ENCODE measurements at regions not wholly inside any gene's neighbourhood (a gene's known extent, or its start where the extent isn't known, plus 50 kb on each side); places are given as distances from the start of the nearest gene placed in this dataset.

DNA sequence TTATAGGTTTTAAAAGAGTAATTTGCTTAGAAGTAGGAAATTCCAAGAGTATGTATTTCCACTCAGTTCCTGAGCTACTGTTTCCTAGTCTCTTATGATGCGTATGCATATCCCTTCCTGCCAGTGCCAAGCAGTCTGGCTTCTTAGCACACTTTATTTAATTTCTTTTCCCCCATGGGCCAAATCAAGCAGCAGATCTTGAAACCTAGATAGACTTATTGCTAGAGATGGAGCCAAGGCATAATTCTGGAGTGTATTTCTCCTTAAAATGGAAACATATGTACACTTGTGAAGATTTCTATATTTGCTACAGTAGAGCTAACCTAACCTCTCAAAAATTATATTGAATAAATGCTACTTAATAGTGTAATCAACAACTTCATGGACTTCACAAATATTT lies 2337.6 kb downstream of the PCDH7 start:
- no peak overlapping the region for H3K27ac Mint-ChIP-seq
- H3K4me1 Mint-ChIP-seq, result no peaks in the 10 kb centered on the region
- DNase-seq, result no peak
- intact Hi-C loops (cut with micrococcal nuclease), result no loop called here
- H3K27me3 Mint-ChIP-seq, result no peaks in the 10 kb centered on the region
- no peaks in the 10 kb centered on the region for H3K9me3 Mint-ChIP-seq
- H3K36me3 Mint-ChIP-seq (ENCODE audit: low read depth), result no peaks in the 10 kb centered on the region
- no peak overlapping the region for H3K4me3 Mint-ChIP-seq

DNA sequence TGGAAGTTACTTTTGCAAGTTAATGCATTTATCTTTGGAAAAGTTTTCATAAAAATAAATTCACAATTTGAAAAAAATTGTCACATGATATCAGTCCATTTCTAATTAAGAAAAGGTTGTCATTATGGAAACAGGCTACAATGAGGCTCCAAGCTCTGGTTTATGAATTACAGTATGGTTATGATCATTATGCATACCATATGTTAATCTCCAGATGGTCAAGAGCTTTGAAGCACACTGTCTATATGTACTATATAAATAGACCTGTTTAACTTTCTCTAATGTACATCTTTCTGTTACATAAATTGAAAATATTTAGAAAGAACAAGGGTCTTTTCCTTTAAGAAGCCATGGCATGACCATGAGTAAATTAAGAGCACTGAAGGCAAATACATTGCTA lies 2338.8 kb downstream of the PCDH7 start:
- Mint-ChIP-seq H3K27me3 (no peaks in the 10 kb centered on the region), H3K36me3 (ENCODE audit: low read depth) (no peaks in the 10 kb centered on the region), H3K27ac (no peak overlapping the region), H3K9me3 (no peaks in the 10 kb centered on the region), H3K4me1 (no peaks in the 10 kb centered on the region), H3K4me3 (no peak overlapping the region)
- intact Hi-C loops (cut with micrococcal nuclease), result no loop called here
- no peak for DNase-seq

DNA sequence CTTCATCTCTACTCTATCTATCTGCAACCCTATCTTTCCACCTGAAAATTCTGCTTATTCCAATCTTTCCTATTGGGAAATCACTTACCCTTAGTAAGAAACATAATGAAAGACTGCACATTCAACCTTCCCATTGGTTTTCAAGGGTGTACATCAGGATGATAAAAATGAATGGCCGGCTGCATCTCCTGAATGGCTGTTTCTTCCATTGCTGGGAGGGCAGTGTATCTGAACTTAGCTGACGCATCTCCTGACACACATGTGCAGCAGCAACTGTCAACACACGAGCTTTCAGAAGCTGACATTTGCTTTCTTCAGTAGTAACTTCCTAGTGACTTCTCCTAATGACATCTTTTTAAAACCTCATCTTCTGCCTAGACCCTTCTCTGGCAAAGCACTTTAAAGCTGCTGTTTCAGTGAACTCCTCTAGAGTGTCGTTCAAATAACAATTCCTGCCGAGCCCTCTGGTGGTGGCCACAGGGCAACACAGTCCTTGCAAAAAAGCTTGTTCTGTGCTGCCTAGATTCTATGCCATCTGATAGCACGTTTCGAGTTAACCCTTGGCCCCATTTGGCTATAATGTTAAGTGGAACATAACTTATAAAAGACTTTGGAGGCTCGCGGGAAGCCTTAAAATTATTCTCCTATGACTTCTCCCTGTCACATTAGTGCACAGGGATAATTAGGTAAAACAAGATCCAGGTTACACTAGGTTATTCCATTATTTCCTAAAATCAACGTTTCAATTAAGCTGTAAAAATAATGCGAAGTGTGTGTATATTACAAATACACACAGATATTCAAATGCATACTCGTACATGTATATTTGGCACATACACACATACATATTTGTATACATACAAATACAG lies 2340.7 kb downstream of the PCDH7 start:
- no peak overlapping the region for H3K4me3 Mint-ChIP-seq
- no peak for DNase-seq
- H3K9me3 Mint-ChIP-seq, result no peaks in the 10 kb centered on the region

DNA sequence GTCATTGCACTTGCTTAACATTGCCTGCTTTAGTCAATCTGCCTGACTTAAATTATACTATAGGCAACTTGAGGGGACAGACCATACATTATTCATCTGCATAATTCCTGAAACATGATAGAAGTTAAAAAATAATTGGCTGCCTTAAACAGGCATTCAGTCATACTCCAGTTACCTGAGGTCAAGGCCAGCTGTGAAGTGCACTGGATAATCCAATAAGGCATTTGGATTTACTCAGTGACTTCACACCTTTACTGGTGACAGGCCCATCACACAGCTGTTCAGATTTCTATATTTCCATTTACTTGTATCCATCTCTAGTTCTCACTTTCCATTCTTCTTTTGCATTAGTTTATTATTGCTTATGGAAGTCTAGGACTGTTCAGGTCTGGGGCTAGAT lies 2341.6 kb downstream of the PCDH7 start:
- no peaks in the 10 kb centered on the region for H3K36me3 Mint-ChIP-seq (ENCODE audit: low read depth)
- H3K27ac Mint-ChIP-seq, result no peak overlapping the region
- H3K4me3 Mint-ChIP-seq, result no peak overlapping the region
- no peak for DNase-seq
- H3K27me3 Mint-ChIP-seq, result no peaks in the 10 kb centered on the region
- H3K4me1 Mint-ChIP-seq, result no peaks in the 10 kb centered on the region
- no peaks in the 10 kb centered on the region for H3K9me3 Mint-ChIP-seq
- intact Hi-C loops (cut with micrococcal nuclease), result no loop called here

More for the DNA sequence above, 2340.7 kb downstream of the PCDH7 start:
- Mint-ChIP-seq H3K4me1 (no peaks in the 10 kb centered on the region), H3K27me3 (no peaks in the 10 kb centered on the region), H3K27ac (no peak overlapping the region), H3K36me3 (ENCODE audit: low read depth) (no peaks in the 10 kb centered on the region)
- intact Hi-C loops (cut with micrococcal nuclease), result no loop called here

DNA sequence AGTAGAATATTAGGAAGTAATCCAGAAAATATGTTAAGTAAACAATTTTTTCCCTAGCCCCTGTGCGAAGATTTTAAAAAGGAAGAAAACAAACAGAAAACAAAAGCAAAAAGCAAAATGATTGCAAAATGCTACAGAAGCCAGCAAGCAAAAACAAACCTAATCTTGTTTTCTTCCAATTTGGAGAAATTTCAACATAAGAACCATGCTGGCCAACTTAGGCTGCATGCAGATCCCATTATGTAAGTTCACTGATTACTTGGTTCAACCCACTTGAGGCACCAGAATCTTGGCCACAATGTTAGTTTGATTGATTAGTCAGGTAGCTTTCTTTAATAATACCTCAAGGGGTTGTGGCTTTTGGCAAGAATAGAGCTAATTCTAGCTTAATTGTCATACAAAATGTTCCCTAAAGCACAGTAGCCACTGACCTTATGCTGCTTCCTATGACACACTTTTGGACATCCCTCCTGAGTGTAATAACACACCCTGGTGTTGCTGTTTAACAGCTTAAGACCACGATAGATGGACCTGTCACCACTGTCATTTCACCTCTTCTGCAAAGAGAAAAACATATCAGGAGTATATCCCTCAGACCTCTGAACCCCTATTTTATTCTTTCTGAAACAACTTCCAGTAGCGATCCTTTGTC lies 2342.1 kb downstream of the PCDH7 start:
- Mint-ChIP-seq H3K27ac (no peak overlapping the region), H3K36me3 (ENCODE audit: low read depth) (no peaks in the 10 kb centered on the region), H3K4me3 (no peak overlapping the region), H3K4me1 (no peaks in the 10 kb centered on the region), H3K9me3 (no peaks in the 10 kb centered on the region), H3K27me3 (no peaks in the 10 kb centered on the region)
- intact Hi-C loops (cut with micrococcal nuclease), result no loop called here
- no peak for DNase-seq

DNA sequence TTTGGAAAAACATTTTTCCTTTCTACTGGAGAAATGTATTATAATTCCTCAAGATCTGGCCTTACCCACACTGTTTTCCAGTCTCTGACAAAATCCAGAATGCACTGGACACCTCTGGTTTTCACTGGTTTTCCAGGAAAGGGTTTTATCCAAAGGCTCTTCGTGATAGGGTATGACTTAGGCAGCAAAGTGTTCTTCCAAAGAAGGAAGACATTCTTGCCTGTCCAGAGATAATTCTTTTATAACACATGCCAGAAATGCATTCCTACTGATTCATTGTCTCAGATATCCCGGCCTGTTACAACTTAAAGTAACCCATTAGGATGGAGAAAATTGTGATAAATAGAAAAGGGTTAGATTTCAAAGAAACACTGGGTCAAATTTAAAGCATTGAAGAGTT lies 2343.1 kb downstream of the PCDH7 start:
- Mint-ChIP-seq H3K36me3 (ENCODE audit: low read depth) (no peaks in the 10 kb centered on the region), H3K27me3 (no peaks in the 10 kb centered on the region), H3K9me3 (no peaks in the 10 kb centered on the region), H3K4me1 (no peaks in the 10 kb centered on the region), H3K4me3 (no peak overlapping the region), H3K27ac (no peak overlapping the region)
- DNase-seq, result no peak
- intact Hi-C loops (cut with micrococcal nuclease), result no loop called here

DNA sequence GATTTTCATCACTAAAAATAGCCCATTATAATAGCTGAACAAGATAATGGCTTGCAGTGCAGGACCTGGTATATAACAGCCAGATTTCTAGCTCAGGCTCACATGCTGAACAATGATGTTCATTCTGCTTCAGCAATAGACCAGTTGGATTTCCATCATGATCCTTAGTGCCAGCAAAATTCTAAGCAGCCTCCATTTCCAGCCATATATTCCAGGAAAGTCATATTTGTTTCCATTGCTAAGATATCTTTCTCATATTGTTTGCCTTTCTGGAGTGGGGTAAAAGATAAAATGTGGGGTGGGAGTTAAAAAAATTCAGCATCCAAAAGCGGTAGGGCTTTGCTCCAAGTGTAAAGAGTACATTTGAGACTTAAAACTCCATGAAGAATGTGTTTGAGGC lies 2344.1 kb downstream of the PCDH7 start:
- Mint-ChIP-seq H3K4me3 (no peak overlapping the region), H3K36me3 (ENCODE audit: low read depth) (no peaks in the 10 kb centered on the region), H3K9me3 (no peaks in the 10 kb centered on the region), H3K27me3 (no peaks in the 10 kb centered on the region), H3K4me1 (no peaks in the 10 kb centered on the region), H3K27ac (no peak overlapping the region)
- no peak for DNase-seq
- intact Hi-C loops (cut with micrococcal nuclease), result no loop called here

DNA sequence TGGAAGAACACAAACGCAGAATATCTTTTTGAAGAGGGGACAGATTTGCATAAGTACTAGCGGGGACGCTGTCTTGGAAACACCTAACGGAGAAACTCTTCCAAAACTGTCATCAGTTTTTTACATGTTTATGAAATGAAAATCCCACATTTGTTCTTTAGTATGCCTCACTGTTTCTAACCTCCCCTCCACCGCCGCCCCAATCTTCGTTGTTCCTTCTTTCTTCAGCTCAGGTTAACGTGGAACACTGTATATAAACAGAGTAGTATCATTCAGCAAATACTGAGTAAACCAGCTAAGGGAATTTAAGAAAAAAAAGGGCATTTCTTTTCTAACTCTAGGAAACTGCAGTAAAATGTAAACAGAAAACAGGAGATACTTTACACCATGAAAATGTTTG lies 2345.6 kb downstream of the PCDH7 start:
- intact Hi-C loops (cut with micrococcal nuclease), result no loop called here
- Mint-ChIP-seq H3K36me3 (ENCODE audit: low read depth) (no peaks in the 10 kb centered on the region), H3K4me3 (no peak overlapping the region), H3K27me3 (no peaks in the 10 kb centered on the region), H3K9me3 (no peaks in the 10 kb centered on the region), H3K4me1 (no peaks in the 10 kb centered on the region), H3K27ac (no peak overlapping the region)
- no peak for DNase-seq

DNA sequence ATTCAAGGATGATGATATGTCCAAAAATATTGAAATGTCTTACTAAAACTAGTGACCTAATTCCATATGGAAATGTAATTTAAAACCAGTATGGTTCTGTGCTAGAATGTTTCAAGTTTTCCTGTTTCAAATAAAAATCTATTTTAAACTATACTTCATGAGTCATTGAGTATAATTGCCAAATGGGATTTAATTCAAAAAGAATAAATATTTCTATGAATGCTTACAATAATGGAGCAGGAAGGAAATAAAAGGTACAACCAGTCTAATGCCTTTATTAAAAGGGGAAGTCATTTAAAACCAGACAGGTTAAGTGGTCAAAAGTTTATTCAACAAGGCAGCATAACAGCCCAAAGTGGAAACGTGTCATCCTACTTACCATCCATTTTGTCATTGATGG lies 2347.1 kb downstream of the PCDH7 start:
- H3K4me3 Mint-ChIP-seq, result no peak overlapping the region
- H3K9me3 Mint-ChIP-seq, result no peaks in the 10 kb centered on the region
- no peak for DNase-seq
- no peaks in the 10 kb centered on the region for H3K36me3 Mint-ChIP-seq (ENCODE audit: low read depth)
- H3K27ac Mint-ChIP-seq, result no peak overlapping the region
- no peaks in the 10 kb centered on the region for H3K4me1 Mint-ChIP-seq
- H3K27me3 Mint-ChIP-seq, result no peaks in the 10 kb centered on the region
- intact Hi-C loops (cut with micrococcal nuclease), result no loop called here

DNA sequence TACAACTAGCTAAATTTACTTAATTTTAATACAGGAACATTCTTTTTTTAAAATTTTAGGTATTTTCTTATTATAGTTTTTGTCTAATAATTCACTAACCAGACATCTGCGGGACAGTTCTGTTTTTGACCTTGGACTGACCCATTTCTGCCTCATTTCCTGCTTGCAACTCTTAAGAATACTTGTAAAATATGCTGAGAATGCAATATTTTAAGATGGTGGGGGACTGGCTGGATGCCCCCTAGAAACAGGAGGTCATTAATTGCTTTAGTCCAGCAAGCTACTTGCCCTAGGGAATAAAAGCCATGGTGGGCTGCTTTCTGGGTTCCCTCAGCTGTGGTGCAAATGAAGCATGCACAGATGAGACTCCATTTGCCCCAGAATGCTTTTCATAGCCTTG lies 2348.4 kb downstream of the PCDH7 start:
- Mint-ChIP-seq H3K27ac (no peak overlapping the region), H3K36me3 (ENCODE audit: low read depth) (no peaks in the 10 kb centered on the region), H3K9me3 (no peaks in the 10 kb centered on the region), H3K4me3 (no peak overlapping the region), H3K27me3 (no peaks in the 10 kb centered on the region), H3K4me1 (no peaks in the 10 kb centered on the region)
- intact Hi-C loops (cut with micrococcal nuclease), result no loop called here
- no peak for DNase-seq

DNA sequence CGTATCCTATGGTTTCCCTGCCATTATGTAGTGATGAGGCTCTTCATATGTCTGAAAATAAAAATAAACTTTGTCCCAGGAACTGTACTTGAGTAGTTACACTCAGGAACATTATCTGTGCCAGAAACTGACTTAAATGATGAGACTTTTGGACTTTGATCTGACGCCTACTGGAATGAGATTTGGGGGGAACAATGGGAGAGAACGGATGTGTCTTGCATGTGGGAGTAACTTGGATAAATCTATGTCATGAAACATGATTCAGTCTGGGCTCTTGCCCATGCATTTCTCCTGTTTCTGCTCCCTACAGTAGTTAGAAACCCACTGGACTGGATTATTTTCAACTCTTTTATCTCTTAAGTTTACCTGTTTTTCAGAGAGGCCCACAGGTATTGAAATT lies 2351.4 kb downstream of the PCDH7 start:
- DNase-seq, result no peak
- Mint-ChIP-seq H3K9me3 (no peaks in the 10 kb centered on the region), H3K36me3 (ENCODE audit: low read depth) (no peaks in the 10 kb centered on the region), H3K27me3 (no peaks in the 10 kb centered on the region), H3K4me3 (no peak overlapping the region), H3K4me1 (no peaks in the 10 kb centered on the region), H3K27ac (no peak overlapping the region)
- intact Hi-C loops (cut with micrococcal nuclease), result no loop called here

DNA sequence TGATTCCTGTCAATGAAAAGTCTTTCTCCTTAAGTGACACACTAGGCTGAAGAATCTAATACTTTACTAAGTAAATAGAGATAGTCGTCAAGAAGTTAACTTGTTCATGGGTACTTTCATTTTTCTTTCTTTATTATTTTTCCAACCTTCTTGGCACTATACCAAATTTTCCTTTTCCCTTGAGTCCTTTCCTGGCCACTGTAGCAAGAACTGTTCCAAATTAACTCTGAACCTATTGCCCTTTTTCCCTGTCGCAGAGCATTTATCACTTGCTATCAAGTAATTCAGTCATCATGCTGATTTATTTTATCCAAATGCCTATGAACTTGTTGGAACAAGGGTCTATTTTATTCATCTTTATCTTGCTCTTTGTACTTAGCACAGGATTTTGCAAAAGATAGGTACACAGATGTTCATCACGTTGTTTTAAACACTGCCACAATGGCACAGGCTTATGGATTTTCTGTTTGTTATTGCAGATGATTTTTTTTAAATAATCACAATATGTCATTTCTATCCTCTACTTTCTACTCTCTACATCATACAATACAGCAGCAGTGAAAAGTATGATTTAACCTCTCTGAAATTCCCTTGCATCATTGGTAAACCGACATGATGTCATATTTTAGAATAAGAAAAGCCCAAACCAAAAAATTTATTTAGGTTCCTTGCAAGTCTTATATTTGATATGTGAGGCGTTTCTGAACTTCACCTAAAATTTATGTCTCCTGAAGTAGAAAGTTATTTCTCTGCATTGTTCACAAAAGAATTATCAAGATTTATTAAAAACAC lies 2352.3 kb downstream of the PCDH7 start:
- intact Hi-C loops (cut with micrococcal nuclease), result no loop called here
- H3K27me3 Mint-ChIP-seq, result no peaks in the 10 kb centered on the region
- no peaks in the 10 kb centered on the region for H3K9me3 Mint-ChIP-seq
- H3K36me3 Mint-ChIP-seq (ENCODE audit: low read depth), result no peaks in the 10 kb centered on the region
- no peak overlapping the region for H3K4me3 Mint-ChIP-seq
- no peak for DNase-seq
- H3K27ac Mint-ChIP-seq, result no peak overlapping the region
- H3K4me1 Mint-ChIP-seq, result no peaks in the 10 kb centered on the region

DNA sequence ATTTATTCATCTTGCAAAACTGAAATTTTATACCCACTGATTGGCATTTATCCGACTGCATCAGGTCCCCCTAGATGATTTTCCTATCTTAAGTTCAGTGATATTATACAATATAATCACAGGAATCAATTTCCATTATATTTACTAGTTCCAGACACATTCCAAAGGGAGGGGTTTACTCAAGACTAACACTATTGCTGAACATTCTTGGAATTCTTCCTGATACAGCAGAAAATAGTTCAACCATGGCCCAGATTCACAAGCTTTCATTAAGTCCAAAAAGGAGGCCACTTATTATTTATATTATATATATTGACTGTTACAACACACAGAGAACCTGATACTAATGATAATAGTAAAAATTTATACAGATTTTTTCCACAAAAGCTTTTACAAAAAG lies 2353.6 kb downstream of the PCDH7 start:
- Mint-ChIP-seq H3K27me3 (no peaks in the 10 kb centered on the region), H3K4me1 (no peaks in the 10 kb centered on the region), H3K36me3 (ENCODE audit: low read depth) (no peaks in the 10 kb centered on the region), H3K4me3 (no peak overlapping the region), H3K9me3 (no peaks in the 10 kb centered on the region), H3K27ac (no peak overlapping the region)
- intact Hi-C loops (cut with micrococcal nuclease), result no loop called here
- no peak for DNase-seq

DNA sequence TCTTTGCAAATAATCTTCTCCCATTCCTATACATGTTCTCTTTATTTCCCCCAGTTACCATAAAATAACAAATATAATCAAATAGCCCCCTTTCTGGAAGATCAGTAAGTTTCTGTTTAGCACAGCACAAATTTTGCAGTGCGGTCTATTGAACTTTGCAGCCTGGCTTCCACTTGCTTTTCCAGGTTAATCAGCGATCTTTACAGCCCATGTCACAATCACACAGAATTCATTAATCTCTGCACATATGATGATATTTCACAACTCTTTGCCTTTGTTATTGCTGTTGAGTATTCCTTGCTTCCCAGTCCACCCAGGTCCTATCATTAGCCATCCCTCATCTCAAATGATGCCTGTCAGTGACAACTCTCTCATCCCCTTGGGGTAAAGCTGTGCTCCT lies 2358.0 kb downstream of the PCDH7 start:
- Mint-ChIP-seq H3K4me3 (no peak overlapping the region), H3K27me3 (no peaks in the 10 kb centered on the region), H3K4me1 (no peaks in the 10 kb centered on the region), H3K9me3 (no peaks in the 10 kb centered on the region), H3K36me3 (ENCODE audit: low read depth) (no peaks in the 10 kb centered on the region), H3K27ac (no peak overlapping the region)
- intact Hi-C loops (cut with micrococcal nuclease), result no loop called here
- DNase-seq, result no peak
